Heart left ventricle (tissue), 16 donors: ENCODE measurements at regions not wholly inside any gene's neighbourhood (a gene's known extent, or its start where the extent isn't known, plus 50 kb on each side); places are given as distances from the start of the nearest gene placed in this dataset.
"Not testable (repeated sequence)": the region's sequence is repeated elsewhere in the genome, so short reads cannot be mapped to it uniquely, and the experiment has no call there.

Experiments
- ATAC-seq, 4 donors: fragments of 200-7000 bp; cut with Tn5 transposase; one replicate each; pipeline ENCODE4 v1.9.1; 2020 to 2022; ENCODE audit warnings: moderate library complexity in 4 of 4, mild to moderate bottlenecking in 3 of 4, moderate number of reproducible peaks in 1 of 4
- DNase-seq, 5 donors: peaks; one replicate each; pipeline ENCODE4 v3.0.0-alpha.2; 2020
- H3K27ac ChIP-seq, 12 donors: fragments of 200-600 bp; sonication (generic) in 4 of 12; one replicate each; pipeline versions ENCODE4 v1.5.0 to v1.8.0; 2016 to 2022; ENCODE audit warnings: mild to moderate bottlenecking in 2 of 12
- H3K27me3 ChIP-seq, 9 donors: fragments of 200-600 bp; sonication (generic) in 2 of 9; one replicate each; pipeline versions ENCODE4 v1.5.1 to v1.8.0; 2016 to 2022; ENCODE audit warnings: mild to moderate bottlenecking in 3 of 9
- H3K36me3 ChIP-seq, 9 donors: fragments of 200-600 bp; sonication (generic) in 2 of 9; one replicate each; pipeline versions ENCODE4 v1.5.0 to v1.8.0; 2018 to 2022; ENCODE audit warnings: mild to moderate bottlenecking in 2 of 9
- H3K4me1 ChIP-seq, 12 donors: fragments of 200-600 bp; sonication (generic) in 4 of 12; one replicate each; pipeline versions ENCODE4 v1.5.0 to v1.8.0; 2016 to 2022; ENCODE audit warnings: mild to moderate bottlenecking in 3 of 12
- H3K4me3 ChIP-seq, 12 donors: fragments of 200-600 bp; sonication (generic) in 4 of 12; one replicate each; pipeline versions ENCODE4 v1.5.0 to v1.8.0; 2017 to 2022; ENCODE audit warnings: mild to moderate bottlenecking in 9 of 12, moderate library complexity in 4 of 12
- H3K9me3 ChIP-seq, 12 donors: fragments of 200-600 bp; sonication (generic) in 4 of 12; one replicate each; pipeline versions ENCODE4 v1.5.0 to v1.8.0; 2016 to 2022; ENCODE audit warnings: mild to moderate bottlenecking in 1 of 12
- POLR2A ChIP-seq, 2 donors: fragments of 450-650 bp; IDR thresholded peaks; one replicate each; pipeline ENCODE4 v1.6.1; 2017; ENCODE audit warnings: antibody characterized with exemption in 2 of 2, mild to moderate bottlenecking in 2 of 2, moderate library complexity in 2 of 2
- WGBS, 4 donors: extraction: QIAGEN DNeasy Blood & Tissue Kit in 2 of 4; methylation state at CpG; one replicate each; pipeline versions ENCODE4 v1.1.5 to v1.1.7; 2013 to 2018; 5-methylcytosine and 5-hydroxymethylcytosine counted together
- intact Hi-C, 10 donors: fragments of 100-400 bp; cut with DNase I; formaldehyde crosslinking; loops; one replicate each; pipeline versions ENCODE4 v1.11.1 to v1.14.2; 2022
- TF ChIP-seq, protein P1 (sequence below), 12 donors: fragments of 200-600 bp; sonication (generic) in 4 of 12; IDR thresholded peaks; one replicate each; pipeline versions ENCODE4 v1.5.0 to v1.8.0; 2018 to 2022; ENCODE audit warnings: antibody characterized with exemption in 12 of 12, mild to moderate bottlenecking in 5 of 12
- donor health status: ischemic (EF 13 %, LVEDD 7.1; RV severe dilation, severe dysfunction).
- donor health status: healthy with polysubstance abuse.
- donor health status: DM: no; HTN: yes; CAD: no.
- donor health status: DM: no; HTN: no; CAD: no.
- donor health status: ischemic (EF 25% LVEDD 6.9; RV normal size, moderate dysfunction).
- donor health status: ischemic (EF 25% LVEDD 5.7; RV mildly dilated, moderate dysfunction).
- donor health status: healthy.
- donor health status: DM: yes; HTN: yes; CAD: no.
- donor health status: ischemic (EF 35%, LVEDD 5.7; RV mildly dilated, moderate dysfunction).
- donor health status: nonischemic (EF 11% LVEDD 7.7; RV severe dilation, severe dysfunction).
- donor health status: DM: yes; HTN: yes; CAD: no.
- donor health status: PGD.
- donor health status: ischemic (EF 29% LVEDD 5.4; RV normal size, mild dysfunction).
- donor health status: nonischemic (EF 23%, LVEDD 6.1; RV moderate dilation, normal function).

DNA sequence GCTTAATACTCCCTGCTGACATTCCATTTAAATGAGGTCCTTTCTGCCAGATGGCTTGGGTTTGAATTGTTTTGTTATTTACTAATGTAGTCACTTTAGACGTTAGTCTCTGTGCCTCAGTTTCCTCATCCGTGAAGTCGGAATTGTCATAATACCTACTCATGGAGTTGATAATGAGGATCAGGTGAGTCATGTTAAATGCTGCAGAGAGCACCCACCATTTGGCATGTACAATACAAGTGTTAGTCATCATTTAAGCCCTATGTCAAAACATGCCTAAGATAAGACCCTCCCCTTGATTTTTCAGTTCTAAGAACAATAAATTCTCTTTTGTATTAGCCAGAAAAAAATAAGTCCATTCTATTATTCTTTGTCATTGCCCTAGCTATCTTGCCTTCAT lies 534.8 kb upstream of the HTR2C start:
- DNase-seq (no peak), ATAC-seq (no peak)
- Histone ChIP-seq H3K4me3 (no peak overlapping the region), H3K27me3 (no peaks in the 10 kb centered on the region), H3K36me3 (no peaks in the 10 kb centered on the region), H3K27ac (no peak overlapping the region), H3K4me1 (no peaks in the 10 kb centered on the region), H3K9me3 (no peaks in the 10 kb centered on the region)
- TF ChIP-seq POLR2A (IDR thresholded peaks at IDR 0.05): no peak
- TF ChIP-seq, protein P1, sequence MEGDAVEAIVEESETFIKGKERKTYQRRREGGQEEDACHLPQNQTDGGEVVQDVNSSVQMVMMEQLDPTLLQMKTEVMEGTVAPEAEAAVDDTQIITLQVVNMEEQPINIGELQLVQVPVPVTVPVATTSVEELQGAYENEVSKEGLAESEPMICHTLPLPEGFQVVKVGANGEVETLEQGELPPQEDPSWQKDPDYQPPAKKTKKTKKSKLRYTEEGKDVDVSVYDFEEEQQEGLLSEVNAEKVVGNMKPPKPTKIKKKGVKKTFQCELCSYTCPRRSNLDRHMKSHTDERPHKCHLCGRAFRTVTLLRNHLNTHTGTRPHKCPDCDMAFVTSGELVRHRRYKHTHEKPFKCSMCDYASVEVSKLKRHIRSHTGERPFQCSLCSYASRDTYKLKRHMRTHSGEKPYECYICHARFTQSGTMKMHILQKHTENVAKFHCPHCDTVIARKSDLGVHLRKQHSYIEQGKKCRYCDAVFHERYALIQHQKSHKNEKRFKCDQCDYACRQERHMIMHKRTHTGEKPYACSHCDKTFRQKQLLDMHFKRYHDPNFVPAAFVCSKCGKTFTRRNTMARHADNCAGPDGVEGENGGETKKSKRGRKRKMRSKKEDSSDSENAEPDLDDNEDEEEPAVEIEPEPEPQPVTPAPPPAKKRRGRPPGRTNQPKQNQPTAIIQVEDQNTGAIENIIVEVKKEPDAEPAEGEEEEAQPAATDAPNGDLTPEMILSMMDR (IDR thresholded peaks at IDR 0.05): no peak
- WGBS, 4 donors: 69 to 73% (median 70%) methylated on average over 3 of the region's 3 CpGs
- intact Hi-C loops: no loop called here

DNA sequence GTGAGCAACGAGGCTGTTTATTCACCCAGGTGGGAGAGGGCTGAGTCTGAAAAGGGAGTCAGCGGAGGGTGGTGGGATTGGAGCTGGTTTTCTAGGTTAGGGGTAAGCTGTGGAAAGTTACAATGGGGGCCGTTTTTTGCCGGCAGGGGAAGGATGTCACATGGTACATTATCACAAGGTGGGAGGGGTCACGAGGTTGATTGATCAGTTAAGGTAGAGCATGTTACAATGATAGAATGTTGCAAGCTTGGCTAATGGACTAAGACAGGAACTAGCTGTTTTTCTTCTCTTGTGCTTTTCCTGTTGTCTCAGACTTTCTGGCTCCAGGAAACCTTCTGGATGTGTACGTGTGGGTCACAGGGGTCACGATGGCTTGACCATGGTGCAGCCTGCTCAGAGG lies 536.3 kb upstream of the HTR2C start:
- TF ChIP-seq POLR2A (IDR thresholded peaks at IDR 0.05): no peak
- TF ChIP-seq, protein P1 (IDR thresholded peaks at IDR 0.05): no peak
- DNase-seq: no peak
- intact Hi-C loops: no loop called here

DNA sequence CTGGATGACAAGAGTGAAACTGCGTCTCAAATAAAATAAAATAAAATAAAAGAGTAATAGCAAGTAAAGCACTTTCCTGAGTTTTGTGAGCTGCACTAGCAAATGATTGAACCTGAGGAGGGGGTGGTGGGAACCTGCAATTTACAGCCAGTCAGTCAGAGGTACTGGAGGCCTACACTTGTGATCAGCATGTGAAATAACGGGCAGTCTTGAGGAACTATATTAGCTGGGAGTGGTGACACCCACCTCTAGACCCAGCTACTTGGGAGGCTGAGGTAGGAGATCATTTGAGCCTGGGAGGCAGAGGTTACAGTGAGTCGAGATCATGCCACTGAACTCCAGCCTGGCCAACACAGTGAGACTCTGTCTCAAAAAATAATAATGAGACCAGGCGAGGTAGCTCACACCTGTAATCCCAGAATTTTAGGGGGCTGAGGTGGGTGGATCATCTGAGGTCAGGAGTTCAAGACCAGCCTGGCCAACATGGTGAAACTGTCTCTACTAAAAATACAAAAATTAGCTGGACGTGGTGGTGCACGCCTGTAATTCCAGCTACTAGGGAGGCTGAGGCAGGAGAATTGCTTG lies 537.1 kb upstream of the HTR2C start:
- TF ChIP-seq, protein P1 (IDR thresholded peaks at IDR 0.05): no peak
- TF ChIP-seq POLR2A (IDR thresholded peaks at IDR 0.05): no peak
- H3K4me3 ChIP-seq: no peak overlapping the region
- 67 to 81% (median 74%) methylated on average over 6 of the region's 6 CpGs for WGBS, 4 donors
- no peak for ATAC-seq
- H3K36me3 ChIP-seq: no peaks in the 10 kb centered on the region
- no peak overlapping the region for H3K27ac ChIP-seq
- H3K27me3 ChIP-seq: no peaks in the 10 kb centered on the region
- no peaks in the 10 kb centered on the region for H3K4me1 ChIP-seq
- no peaks in the 10 kb centered on the region for H3K9me3 ChIP-seq
- DNase-seq: no peak
- intact Hi-C loops: no loop called here

More for the DNA sequence above, 536.3 kb upstream of the HTR2C start:
- Histone ChIP-seq H3K27me3 (no peaks in the 10 kb centered on the region), H3K9me3 (no peaks in the 10 kb centered on the region), H3K4me3 (no peak overlapping the region), H3K36me3 (no peaks in the 10 kb centered on the region), H3K27ac (no peak overlapping the region), H3K4me1 (no peaks in the 10 kb centered on the region)
- WGBS, 4 donors: 53 to 61% (median 54%) methylated on average over 7 of the region's 7 CpGs
- ATAC-seq: no peak

DNA sequence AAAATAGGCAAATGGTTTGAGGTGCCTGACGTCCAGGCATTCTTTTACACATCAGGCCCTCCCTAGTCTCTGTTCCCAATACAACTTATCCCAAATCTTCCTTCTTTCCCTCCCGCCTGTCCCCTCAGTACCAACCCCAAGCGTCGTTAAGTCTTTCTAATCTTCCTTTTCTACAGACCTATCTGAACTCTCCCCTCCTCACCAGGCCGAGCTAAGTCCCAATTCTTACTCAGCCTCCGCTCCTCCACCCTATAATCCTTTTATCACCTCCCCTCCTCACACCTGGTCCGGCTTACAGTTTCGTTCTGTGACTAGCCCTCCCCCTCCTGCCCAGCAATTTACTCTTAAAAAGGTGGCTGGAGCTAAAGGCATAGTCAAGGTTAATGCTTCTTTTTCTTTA lies 542.4 kb upstream of the HTR2C start:
- WGBS, 4 donors: 46 to 59% (median 53%) methylated on average over 8 of the region's 8 CpGs
- H3K27me3 ChIP-seq, ATAC-seq, H3K4me3 ChIP-seq, H3K9me3 ChIP-seq, H3K36me3 ChIP-seq, H3K4me1 ChIP-seq, H3K27ac ChIP-seq, intact Hi-C loops, DNase-seq: not testable (repeated sequence)

DNA sequence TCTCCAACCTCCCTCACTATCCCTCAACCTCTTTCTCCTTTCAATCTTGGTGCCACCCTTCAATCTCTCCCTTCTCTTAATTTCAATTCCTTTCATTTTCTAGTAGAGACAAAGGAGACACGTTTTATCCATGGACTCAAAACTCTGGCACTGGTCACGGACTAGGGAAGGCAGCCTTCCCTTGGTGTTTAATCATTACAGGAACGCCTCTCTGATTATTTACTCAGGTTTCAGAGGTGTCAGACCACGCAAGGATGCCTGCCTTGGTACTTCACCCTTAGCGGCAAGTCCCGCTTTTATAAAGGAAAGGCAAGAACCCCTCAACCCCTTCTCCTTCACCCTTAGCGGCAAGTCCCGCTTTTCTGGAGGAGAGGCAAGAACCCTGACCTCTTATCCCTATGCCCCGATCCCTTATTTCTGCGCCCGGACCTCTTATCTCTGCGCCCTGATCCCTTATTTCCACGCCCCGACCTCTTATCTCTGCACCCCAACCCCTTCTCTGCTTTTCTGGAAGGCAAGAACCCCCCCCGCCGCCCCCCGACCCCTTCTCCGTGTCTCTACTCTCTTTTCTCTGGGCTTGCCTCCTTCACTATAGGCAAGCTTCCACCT lies 543.1 kb upstream of the HTR2C start:
- DNase-seq, H3K4me3 ChIP-seq, H3K4me1 ChIP-seq, H3K9me3 ChIP-seq, H3K27ac ChIP-seq, ATAC-seq, H3K36me3 ChIP-seq, intact Hi-C loops, H3K27me3 ChIP-seq: not testable (repeated sequence)
- 66 to 83% (median 80%) methylated on average over 17 of the region's 18 CpGs for WGBS, 4 donors

DNA sequence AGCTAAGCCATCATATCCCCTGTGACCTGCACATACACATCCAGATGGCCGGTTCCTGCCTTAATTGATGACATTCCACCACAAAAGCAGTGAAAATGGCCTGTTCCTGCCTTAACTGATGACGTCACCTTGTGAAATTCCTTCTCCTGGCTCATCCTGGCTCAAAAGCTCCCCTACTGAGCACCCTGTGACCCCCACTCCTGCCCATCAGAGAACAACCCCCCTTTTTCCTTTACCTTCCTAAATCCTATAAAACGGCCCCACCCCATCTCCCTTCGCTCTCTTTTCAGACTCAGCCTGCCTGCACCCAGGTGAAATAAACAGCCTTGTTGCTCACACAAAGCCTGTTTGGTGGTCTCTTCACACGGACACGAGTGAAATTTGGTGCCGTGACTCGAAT lies 543.8 kb upstream of the HTR2C start:
- H3K36me3 ChIP-seq, H3K9me3 ChIP-seq, DNase-seq, ATAC-seq, intact Hi-C loops, H3K27me3 ChIP-seq, H3K4me3 ChIP-seq, H3K27ac ChIP-seq, H3K4me1 ChIP-seq: not testable (repeated sequence)
- WGBS, 4 donors: 61 to 66% (median 62%) methylated on average over 8 of the region's 8 CpGs
